HUES6 (cell line): ENCODE measurements at regions not wholly inside any gene's neighbourhood (a gene's known extent, or its start where the extent isn't known, plus 50 kb on each side); places are given as distances from the start of the nearest gene placed in this dataset.
"Not testable (repeated sequence)": the region's sequence is repeated elsewhere in the genome, so short reads cannot be mapped to it uniquely, and the experiment has no call there.

Experiments used
- H3K27ac ChIP-seq: 2 replicates; pipeline ENCODE4 v1.7.0; 2013; ENCODE audit warnings: low read depth, mild to moderate bottlenecking, low read length, inconsistent platforms
- H3K27me3 ChIP-seq: 2 replicates; pipeline ENCODE4 v1.6.1; 2013; ENCODE audit warnings: low read length; ENCODE audit not compliant: control insufficient read depth, insufficient read depth
- H3K36me3 ChIP-seq: 2 replicates; pipeline ENCODE4 v1.6.1; 2013; ENCODE audit warnings: low read length; ENCODE audit not compliant: control insufficient read depth, insufficient read depth
- H3K4me1 ChIP-seq: 2 replicates; pipeline ENCODE4 v1.6.1; 2013; ENCODE audit warnings: low read length; ENCODE audit not compliant: control insufficient read depth, insufficient read depth
- H3K4me3 ChIP-seq: 2 replicates; pipeline ENCODE4 v1.5.1; 2013; ENCODE audit warnings: low read depth, low read length
- H3K9ac ChIP-seq: one replicate; pipeline ENCODE4 v1.6.1; 2013; ENCODE audit warnings: mild to moderate bottlenecking, low read length
- H3K9me3 ChIP-seq: 2 replicates; pipeline ENCODE4 v1.6.1; 2013; ENCODE audit warnings: low read depth, low read length; ENCODE audit not compliant: control insufficient read depth, insufficient read depth

DNA sequence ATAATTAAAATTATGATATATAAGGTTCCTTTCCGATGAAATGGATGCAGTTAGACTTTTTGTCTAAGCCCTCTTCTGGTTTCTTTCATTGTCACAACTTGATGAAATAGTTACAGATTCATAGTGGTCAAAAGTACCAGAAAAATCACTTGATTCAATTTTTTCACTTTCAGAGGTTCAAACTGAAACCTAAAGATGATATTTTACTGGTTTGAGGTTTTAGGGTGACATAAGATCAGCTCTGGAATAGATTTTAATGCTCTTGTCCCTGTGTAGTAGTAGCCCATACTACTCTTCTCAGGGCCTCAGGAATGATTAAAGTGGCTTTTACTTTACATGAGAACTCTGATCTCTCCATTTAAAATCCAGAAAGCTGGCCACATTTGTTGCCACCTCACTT lies 479.1 kb upstream of the ZNF717 start:
- Histone ChIP-seq H3K36me3 (no peaks in the 10 kb centered on the region), H3K27me3 (no peaks in the 10 kb centered on the region), H3K4me1 (no peaks in the 10 kb centered on the region), H3K9me3 (no peaks in the 10 kb centered on the region), H3K4me3 (no peak overlapping the region), H3K27ac (no peak overlapping the region), H3K9ac (no peak overlapping the region)

DNA sequence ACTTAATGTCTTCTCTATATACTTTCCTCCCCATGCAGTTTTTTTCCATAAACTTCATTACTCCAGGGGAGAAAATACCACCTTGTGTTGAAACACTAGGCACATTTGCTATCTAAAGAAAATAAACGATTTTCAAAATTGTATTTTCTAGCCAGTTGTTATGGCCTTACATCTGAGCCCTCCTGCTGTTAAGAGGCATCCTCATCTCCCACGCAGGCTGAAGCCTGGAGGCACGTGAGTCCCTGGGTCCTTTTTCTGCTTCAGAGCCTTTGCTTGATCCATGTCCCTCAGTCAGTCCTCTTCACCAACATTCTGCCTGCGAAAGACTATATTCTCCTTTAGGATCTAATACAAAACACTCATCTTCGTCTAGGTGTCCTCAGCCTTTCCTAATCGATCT lies 479.6 kb upstream of the ZNF717 start:
- Histone ChIP-seq H3K9ac (no peak overlapping the region), H3K27ac (no peak overlapping the region), H3K4me3 (no peak overlapping the region), H3K9me3 (no peaks in the 10 kb centered on the region), H3K4me1 (no peaks in the 10 kb centered on the region), H3K36me3 (no peaks in the 10 kb centered on the region), H3K27me3 (no peaks in the 10 kb centered on the region)

DNA sequence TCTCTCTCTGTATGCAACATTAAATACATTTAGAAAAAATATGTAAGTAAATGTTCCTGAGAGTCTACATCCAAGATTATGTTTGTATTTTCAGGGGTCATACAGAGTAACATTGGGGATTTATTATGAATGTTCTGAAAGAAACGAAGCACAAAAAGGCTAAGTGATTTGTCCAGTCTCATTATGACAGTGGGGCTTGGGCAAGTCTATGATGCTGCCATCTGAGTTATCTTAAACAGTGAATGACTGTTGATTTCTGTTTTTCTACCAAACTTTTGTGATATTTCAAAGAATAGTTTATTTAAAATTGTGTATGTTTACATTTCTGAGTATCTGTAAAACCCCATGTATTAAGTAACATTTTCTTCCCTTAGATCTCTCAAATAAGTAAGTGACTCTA lies 481.2 kb upstream of the ZNF717 start:
- H3K9ac ChIP-seq = no peak overlapping the region
- no peak overlapping the region for H3K4me3 ChIP-seq
- no peaks in the 10 kb centered on the region for H3K9me3 ChIP-seq
- no peak overlapping the region for H3K27ac ChIP-seq
- no peaks in the 10 kb centered on the region for H3K4me1 ChIP-seq
- H3K36me3 ChIP-seq = no peaks in the 10 kb centered on the region
- H3K27me3 ChIP-seq = no peaks in the 10 kb centered on the region

GRCh38 chr3:76267851-76268380 lies 482.6 kb upstream of the ZNF717 start:
- no peaks in the 10 kb centered on the region for H3K9me3 ChIP-seq
- H3K4me1 ChIP-seq = no peaks in the 10 kb centered on the region
- H3K9ac ChIP-seq = no peak overlapping the region
- no peak overlapping the region for H3K27ac ChIP-seq
- H3K27me3 ChIP-seq = no peaks in the 10 kb centered on the region
- H3K4me3 ChIP-seq = no peak overlapping the region
- no peaks in the 10 kb centered on the region for H3K36me3 ChIP-seq

DNA sequence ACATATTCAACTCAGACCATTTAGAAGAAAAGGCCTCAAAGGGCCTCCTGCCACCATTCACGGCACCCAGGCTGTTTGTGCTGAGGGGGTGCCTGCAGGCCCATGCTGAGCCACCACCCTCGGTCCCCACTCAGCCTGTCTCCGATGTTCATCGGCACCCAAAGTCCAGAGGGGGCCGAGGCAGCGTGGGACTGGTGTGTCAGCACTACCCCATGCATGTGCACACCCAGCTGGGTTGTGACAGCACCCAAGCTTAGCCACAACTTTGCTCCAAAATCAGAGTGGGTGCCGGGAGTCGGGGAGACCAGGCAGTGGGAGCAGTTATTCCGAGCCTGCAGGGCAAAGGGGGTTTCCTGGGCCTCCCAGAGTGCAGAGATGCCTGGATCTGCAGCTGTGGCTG lies 508.5 kb upstream of the ZNF717 start:
- H3K4me1 ChIP-seq = no peaks in the 10 kb centered on the region
- no peak overlapping the region for H3K27ac ChIP-seq
- H3K9ac ChIP-seq = no peak overlapping the region
- no peaks in the 10 kb centered on the region; the same call in 1 of the 2 replicates for H3K9me3 ChIP-seq
- no peaks in the 10 kb centered on the region for H3K27me3 ChIP-seq
- no peak overlapping the region for H3K4me3 ChIP-seq
- H3K36me3 ChIP-seq = no peaks in the 10 kb centered on the region

GRCh38 chr3:76300746-76301145 lies 515.4 kb upstream of the ZNF717 start:
- Histone ChIP-seq H3K4me3 (no peak overlapping the region), H3K9me3 (no peaks in the 10 kb centered on the region; the same call in 1 of the 2 replicates), H3K27me3 (no peaks in the 10 kb centered on the region), H3K4me1 (no peaks in the 10 kb centered on the region), H3K9ac (no peak overlapping the region), H3K27ac (no peak overlapping the region), H3K36me3 (no peaks in the 10 kb centered on the region)

- H3K4me3 ChIP-seq = no peak overlapping the region
- no peaks in the 10 kb centered on the region; the same call in 1 of the 2 replicates for H3K4me1 ChIP-seq
- no peak overlapping the region for H3K27ac ChIP-seq
- H3K27me3 ChIP-seq = no peaks in the 10 kb centered on the region
- no peak overlapping the region for H3K9ac ChIP-seq
- H3K36me3 ChIP-seq = no peaks in the 10 kb centered on the region
- H3K9me3 ChIP-seq = no peaks in the 10 kb centered on the region
Observed at GRCh38 chr3:76307556-76307955, 522.2 kb upstream of the ZNF717 start.

- H3K4me1 ChIP-seq = no peaks in the 10 kb centered on the region; the same call in 1 of the 2 replicates
- H3K27me3 ChIP-seq = no peaks in the 10 kb centered on the region
- H3K4me3 ChIP-seq = no peak overlapping the region
- no peak overlapping the region for H3K9ac ChIP-seq
- H3K27ac ChIP-seq = no peak overlapping the region
- H3K9me3 ChIP-seq = no peaks in the 10 kb centered on the region
- H3K36me3 ChIP-seq = no peaks in the 10 kb centered on the region
Observed at GRCh38 chr3:76308541-76308940, 523.2 kb upstream of the ZNF717 start.

DNA sequence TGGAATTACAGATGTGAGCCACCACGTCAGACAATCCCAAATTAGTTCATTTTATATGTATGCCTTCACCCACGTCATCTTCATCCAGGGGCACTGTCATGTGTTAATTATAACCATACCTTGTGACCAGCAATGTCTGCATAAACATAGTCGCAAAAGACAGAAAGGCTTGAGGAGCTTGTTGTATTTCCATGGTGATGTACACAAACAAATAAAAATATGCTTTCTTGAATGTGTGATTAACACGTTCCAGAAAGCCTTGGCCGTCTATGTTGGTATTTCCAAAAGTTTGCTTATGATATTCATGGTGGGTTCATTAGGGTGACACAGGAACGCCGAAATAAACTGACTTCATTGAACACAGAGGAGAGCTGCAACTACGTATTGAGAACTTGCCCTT lies 524.7 kb upstream of the ZNF717 start:
- Histone ChIP-seq H3K27me3 (no peaks in the 10 kb centered on the region), H3K9ac (no peak overlapping the region), H3K27ac (no peak overlapping the region)

DNA sequence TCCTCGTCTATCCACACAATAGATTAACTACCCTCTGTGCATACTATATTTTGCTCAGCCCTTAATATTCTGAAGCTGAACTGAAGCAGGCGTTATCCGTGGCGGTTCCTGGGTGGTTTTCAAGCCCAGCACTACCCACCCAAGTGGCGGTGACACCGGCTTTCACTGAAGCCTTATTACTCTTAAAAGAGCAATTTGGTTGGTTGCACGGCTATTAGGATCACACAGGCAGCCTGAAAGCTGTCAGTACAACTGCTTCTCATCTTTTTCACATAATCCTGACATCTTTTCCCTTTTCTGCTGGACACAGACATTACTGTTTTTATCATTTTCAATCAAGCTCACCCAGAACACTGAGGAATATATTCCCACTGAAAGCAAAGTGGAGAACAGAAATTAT lies 525.3 kb upstream of the ZNF717 start:
- Histone ChIP-seq H3K9me3 (no peaks in the 10 kb centered on the region), H3K27me3 (no peaks in the 10 kb centered on the region), H3K36me3 (no peaks in the 10 kb centered on the region), H3K9ac (no peak overlapping the region), H3K4me3 (no peak overlapping the region), H3K27ac (no peak overlapping the region), H3K4me1 (no peaks in the 10 kb centered on the region; the same call in 1 of the 2 replicates)

More for the DNA sequence above, 524.7 kb upstream of the ZNF717 start:
- Histone ChIP-seq H3K9me3 (no peaks in the 10 kb centered on the region), H3K36me3 (no peaks in the 10 kb centered on the region), H3K4me1 (no peaks in the 10 kb centered on the region; the same call in 1 of the 2 replicates), H3K4me3 (no peak overlapping the region)

DNA sequence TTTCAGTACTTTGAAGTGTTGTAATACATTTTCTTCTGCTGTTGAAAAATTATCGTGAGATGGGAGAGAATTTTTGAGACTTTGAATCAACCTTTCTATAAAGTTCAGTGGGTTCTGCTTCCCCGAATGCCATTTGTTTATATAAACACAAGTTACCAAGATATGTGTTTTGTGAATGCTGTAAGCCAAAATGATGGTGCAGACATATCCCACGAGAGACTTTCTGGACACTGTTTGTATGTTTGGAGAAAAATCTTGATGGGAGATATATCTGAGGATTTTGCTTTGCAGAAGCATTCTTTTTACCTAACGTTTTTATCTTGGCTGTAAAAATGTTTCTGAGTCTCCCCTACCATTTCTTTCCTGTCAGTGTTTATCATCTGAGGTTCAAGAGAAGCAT lies 526.6 kb upstream of the ZNF717 start:
- no peak overlapping the region for H3K4me3 ChIP-seq
- no peaks in the 10 kb centered on the region for H3K27me3 ChIP-seq
- 0 out of 2 replicates have a peak, but pooled peaks cover 1% of the 10 kb centered on the region for H3K9me3 ChIP-seq
- H3K4me1 ChIP-seq = no peaks in the 10 kb centered on the region; the same call in 1 of the 2 replicates
- H3K36me3 ChIP-seq = no peaks in the 10 kb centered on the region
- no peak overlapping the region for H3K27ac ChIP-seq
- no peak overlapping the region for H3K9ac ChIP-seq

DNA sequence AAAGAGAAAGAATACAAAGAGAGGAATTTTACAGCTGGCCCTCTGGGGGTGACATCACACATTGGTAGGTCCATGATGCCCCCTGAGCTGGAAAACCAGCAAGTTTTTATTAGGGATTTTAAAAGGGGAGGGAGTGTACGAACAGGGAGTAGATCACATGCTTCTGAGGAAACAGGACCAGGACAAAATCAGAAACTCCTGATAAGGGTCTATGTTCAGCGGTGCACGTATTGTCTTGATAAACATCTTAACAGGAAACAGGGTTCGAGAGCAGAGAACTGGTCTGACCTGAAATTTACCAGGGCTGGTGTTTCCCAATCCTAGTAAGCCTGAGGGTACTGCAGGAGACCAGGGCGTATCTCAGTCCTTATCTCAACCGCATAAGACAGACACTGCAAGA lies 530.6 kb upstream of the ZNF717 start:
- H3K4me3 ChIP-seq, H3K9ac ChIP-seq, H3K4me1 ChIP-seq, H3K36me3 ChIP-seq, H3K9me3 ChIP-seq, H3K27me3 ChIP-seq, H3K27ac ChIP-seq: not testable (repeated sequence)
